HepG2 (cell line): ENCODE measurements at regions not wholly inside any gene's neighbourhood (a gene's known extent, or its start where the extent isn't known, plus 50 kb on each side); places are given as distances from the start of the nearest gene placed in this dataset.

Experiments
- ATAC-seq: fragments of 200-7000 bp; cut with Tn5 transposase; 3 replicates; pipeline ENCODE4 v1.9.1; 2020; ENCODE audit warnings: mild to moderate bottlenecking, moderate library complexity
- BruUV-seq: library from RNA; stranded (reverse); fragments of 400-500 nt; replicated peaks from 2 replicates; lab custom pipeline; 2021; lab: Mats Ljungman, UMichigan
- CTCF ChIA-PET: fragments of 300-600 bp; formaldehyde crosslinking; extraction: SDS; loops from one replicate; lab custom pipeline; 2021; ENCODE audit warnings: low total read pairs, inconsistent platforms, low intra/inter-chr PET ratio; lab: Yijun Ruan, JAX
- POLR2A ChIA-PET: fragments of 350-600 bp; sonication (Branson Sonifier 250); formaldehyde crosslinking; loops from one replicate; lab custom pipeline; 2020; ENCODE audit warnings: antibody characterized with exemption, inconsistent platforms; lab: Yijun Ruan, JAX
- DNase-seq: peaks from one replicate; pipeline ENCODE4 v3.0.0-alpha.2; 2015; ENCODE audit warnings: low spot score
- FAIRE-seq: peaks from 3 replicates; lab custom pipeline; 2011; peaks lifted over from hg19 to GRCh38; lab: Jason Lieb, UNC
- H2AFZ ChIP-seq: one replicate; pipeline ENCODE4 v1.6.1; 2011; ENCODE audit warnings: low read length, inconsistent platforms
- H3K27ac ChIP-seq: fragments of 300-600 bp; 3 replicates; pipeline ENCODE4 v1.8.0; 2011; ENCODE audit warnings: mixed run types, mild to moderate bottlenecking, mixed read lengths, low read length, inconsistent platforms; ENCODE audit not compliant: insufficient read depth; ENCODE audit errors: extremely low read length
- H3K27me3 ChIP-seq, 2 experiments: fragments of 200-600 bp in 1 of 2; 2 replicates in 1 of 2; 3 replicates in 1 of 2; pipeline versions ENCODE4 v1.6.0 to v1.8.0; 2011; ENCODE audit warnings: low read length in 2 of 2, mild to moderate bottlenecking in 2 of 2, moderate library complexity in 2 of 2, inconsistent platforms in 1 of 2; ENCODE audit not compliant: insufficient read depth in 2 of 2, control insufficient read depth in 1 of 2
- H3K36me3 ChIP-seq, 2 experiments: fragments of 200-600 bp in 1 of 2; replicated peaks in 1 of 2; 2 replicates in 1 of 2; 3 replicates in 1 of 2; pipeline versions ENCODE4 v1.5.1 to v1.8.0; 2011; ENCODE audit warnings: low read length in 2 of 2, inconsistent platforms in 1 of 2; ENCODE audit not compliant: insufficient read depth in 2 of 2, control insufficient read depth in 1 of 2
- H3K4me1 ChIP-seq: 2 replicates; pipeline ENCODE4 v1.5.1; 2012; ENCODE audit warnings: low read length, inconsistent platforms; ENCODE audit not compliant: insufficient read depth
- H3K4me2 ChIP-seq: 2 replicates; pipeline ENCODE4 v1.6.0; 2011; ENCODE audit warnings: low read depth, low read length, inconsistent platforms
- H3K4me3 ChIP-seq, 3 experiments: fragments of 200-600 bp in 1 of 3; sonication (generic), shearing (Covaris generic) in 1 of 3; replicated peaks in 1 of 3; 2 replicates each; pipeline ENCODE4 v1.5.1; 2011 to 2016; ENCODE audit warnings: low read length in 3 of 3, inconsistent platforms in 2 of 3, low read depth in 2 of 3, mild to moderate bottlenecking in 2 of 3, control low read depth in 1 of 3, mixed read lengths in 1 of 3; ENCODE audit not compliant: insufficient read depth in 1 of 3
- H3K79me2 ChIP-seq: one replicate; pipeline ENCODE4 v1.6.1; 2011; ENCODE audit warnings: low read length, inconsistent platforms; ENCODE audit not compliant: insufficient read depth
- H3K9ac ChIP-seq: 2 replicates; pipeline ENCODE4 v1.6.0; 2011; ENCODE audit warnings: mild to moderate bottlenecking, low read depth, low read length, inconsistent platforms; ENCODE audit not compliant: insufficient read depth
- H3K9me3 ChIP-seq: 2 replicates; pipeline ENCODE4 v1.5.1; 2012; ENCODE audit warnings: mild to moderate bottlenecking, low read length
- H4K20me1 ChIP-seq: 2 replicates; pipeline ENCODE4 v1.6.0; 2011; ENCODE audit warnings: inconsistent platforms, mild to moderate bottlenecking, low read length, moderate library complexity; ENCODE audit not compliant: insufficient read depth
- BRCA1 ChIP-seq: sonication (generic); formaldehyde crosslinking; IDR thresholded peaks from 2 replicates; pipeline ENCODE4 v1.4.0; 2020; ENCODE audit warnings: missing genetic modification reagents
- CHCHD3 ChIP-seq: sonication (generic); formaldehyde crosslinking; IDR thresholded peaks from 2 replicates; pipeline ENCODE4 v1.8.0; 2022; ENCODE audit warnings: mild to moderate bottlenecking, missing genetic modification reagents, moderate library complexity
- CTCF ChIP-seq: sonication (generic); formaldehyde crosslinking; IDR thresholded peaks from 2 replicates; pipeline ENCODE4 v1.5.0; 2020; ENCODE audit warnings: mild to moderate bottlenecking, missing genetic modification reagents, moderate library complexity
- MTA3 ChIP-seq: sonication (generic); formaldehyde crosslinking; IDR thresholded peaks from 2 replicates; pipeline ENCODE4 v1.4.0; 2020; ENCODE audit warnings: missing genetic modification reagents
- NFIB ChIP-seq: sonication (generic); formaldehyde crosslinking; IDR thresholded peaks from 2 replicates; pipeline ENCODE4 v1.9.0; 2021; ENCODE audit warnings: missing genetic modification reagents, mild to moderate bottlenecking, borderline replicate concordance
- PLRG1 ChIP-seq: fragments of 450-650 bp; conservative IDR thresholded peaks from 2 replicates; pipeline ENCODE4 v1.6.1; 2016
- TBP ChIP-seq: sonication (generic); formaldehyde crosslinking; IDR thresholded peaks from 2 replicates; pipeline ENCODE4 v1.5.0; 2020; ENCODE audit warnings: missing genetic modification reagents
- ZFP91 ChIP-seq: sonication (generic); formaldehyde crosslinking; IDR thresholded peaks from 2 replicates; pipeline ENCODE4 v1.9.0; 2022; ENCODE audit warnings: missing genetic modification reagents, mild to moderate bottlenecking, borderline replicate concordance
- ZNF879 ChIP-seq: sonication (generic); formaldehyde crosslinking; IDR thresholded peaks from 2 replicates; pipeline ENCODE4 v1.8.1; 2023; ENCODE audit warnings: missing genetic modification reagents
- ZNF891 ChIP-seq: sonication (generic); formaldehyde crosslinking; IDR thresholded peaks from 2 replicates; pipeline ENCODE4 v1.5.0; 2020; ENCODE audit warnings: mild to moderate bottlenecking, missing genetic modification reagents
- WGBS: methylation state at CpG from one replicate; pipeline ENCODE4 v1.1.6; 2017; ENCODE audit warnings: low lambda C conversion rate; 5-methylcytosine and 5-hydroxymethylcytosine counted together
- in situ Hi-C: cut with HindIII; loops from 2 replicates; pipeline ENCODE4 v1.10.0; 2017; ENCODE audit warnings: low pct_unique_long_range_greater_than_20kb; ENCODE audit not compliant: extremely low pct_ligation_motif_present
- intact Hi-C: fragments of 100-400 bp; cut with micrococcal nuclease; formaldehyde crosslinking; loops from one replicate; pipeline ENCODE4 v1.10.0; 2022; ENCODE audit not compliant: unreplicated experiment

GRCh38 chr13:103351035-103351828 is 285.0 kb upstream of the SLC10A2 start (continued):
- TF ChIP-seq ZNF891 = no peak
- no peak for TF ChIP-seq TBP (CRISPR knock-in tag)

- no peak for TF ChIP-seq MTA3 (CRISPR knock-in tag)
- no peak for TF ChIP-seq ZNF879 (CRISPR knock-in tag)
- TF ChIP-seq PLRG1 = no peak
- no peak for TF ChIP-seq CHCHD3 (CRISPR knock-in tag)
- no peaks in the 10 kb centered on the region for H3K4me1 ChIP-seq
- no peak for DNase-seq
- H3K9ac ChIP-seq = no peak overlapping the region
- H3K27me3 ChIP-seq = no peaks in the 10 kb centered on the region
- in situ Hi-C loops (no loop called here), intact Hi-C loops (no loop called here)
- no peak for FAIRE-seq
- no peak overlapping the region for H3K4me2 ChIP-seq
- no peaks in the 10 kb centered on the region for H4K20me1 ChIP-seq
- ATAC-seq = no peak
- no peaks in the 10 kb centered on the region for H3K36me3 ChIP-seq
- H3K79me2 ChIP-seq = no peaks in the 10 kb centered on the region
- 52% methylated on average over 1 of the region's 1 CpG for WGBS
- ChIA-PET CTCF (no interaction called here), POLR2A (no interaction called here)
- H3K9me3 ChIP-seq = peaks cover 82% of the 10 kb centered on the region
- H3K4me3 ChIP-seq = no peak overlapping the region
- H2AFZ ChIP-seq = no peak overlapping the region
- no peak overlapping the region for H3K27ac ChIP-seq
- BruUV-seq = no TSS peak
Measured at GRCh38 chr13:103350147-103350546, 283.9 kb upstream of the SLC10A2 start.

GRCh38 chr13:103349211-103349980 is 283.2 kb upstream of the SLC10A2 start:
- Histone ChIP-seq H3K9me3 (peaks cover 85% of the 10 kb centered on the region), H3K79me2 (no peaks in the 10 kb centered on the region), H3K36me3 (no peaks in the 10 kb centered on the region), H3K27ac (no peak overlapping the region), H4K20me1 (no peaks in the 10 kb centered on the region), H3K4me3 (no peak overlapping the region), H2AFZ (no peak overlapping the region), H3K4me1 (no peaks in the 10 kb centered on the region), H3K4me2 (no peak overlapping the region), H3K9ac (no peak overlapping the region), H3K27me3 (no peaks in the 10 kb centered on the region)
- CTCF ChIA-PET = no interaction called here
- POLR2A ChIA-PET = no interaction called here
- no TSS peak for BruUV-seq
- DNase-seq (no peak), FAIRE-seq (no peak), ATAC-seq (no peak)
- intact Hi-C loops (no loop called here), in situ Hi-C loops (no loop called here)
- WGBS = 2% methylated on average over 4 of the region's 6 CpGs
- TF ChIP-seq NFIB (CRISPR knock-in tag) = no peak
- no peak for TF ChIP-seq CTCF (CRISPR knock-in tag)
- no peak for TF ChIP-seq BRCA1 (CRISPR knock-in tag)
- no peak for TF ChIP-seq ZFP91 (CRISPR knock-in tag)
